Kasumi-1 (cell line): ENCODE measurements at regions not wholly inside any gene's neighbourhood (a gene's known extent, or its start where the extent isn't known, plus 50 kb on each side); places are given as distances from the start of the nearest gene placed in this dataset.
"Not testable (repeated sequence)": the region's sequence is repeated elsewhere in the genome, so short reads cannot be mapped to it uniquely, and the experiment has no call there.

Experiments
- DNase-seq, 2 experiments: peaks; one replicate each; lab custom pipeline; 2025; lab: John Stamatoyannopoulos, UW

DNA sequence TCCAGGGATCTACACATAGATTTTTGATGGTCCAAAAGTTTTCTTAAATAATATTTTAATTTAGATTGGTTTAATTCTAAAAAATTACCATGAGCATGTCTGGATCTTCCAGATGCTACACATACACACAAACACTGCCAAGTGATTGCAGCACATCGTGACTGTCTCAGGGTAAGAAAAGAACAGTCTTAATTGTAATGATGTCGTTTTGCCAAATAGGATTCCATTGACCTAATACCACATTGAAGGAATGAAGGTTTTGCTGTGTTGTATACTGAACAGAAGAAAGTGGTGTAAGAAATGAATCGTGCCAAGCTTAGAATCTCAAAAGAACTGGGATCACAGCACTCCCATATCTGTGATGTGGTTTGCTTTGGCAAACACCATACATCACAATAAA, 633.3 kb upstream of the CAMK1G start:
- no peak for DNase-seq

DNA sequence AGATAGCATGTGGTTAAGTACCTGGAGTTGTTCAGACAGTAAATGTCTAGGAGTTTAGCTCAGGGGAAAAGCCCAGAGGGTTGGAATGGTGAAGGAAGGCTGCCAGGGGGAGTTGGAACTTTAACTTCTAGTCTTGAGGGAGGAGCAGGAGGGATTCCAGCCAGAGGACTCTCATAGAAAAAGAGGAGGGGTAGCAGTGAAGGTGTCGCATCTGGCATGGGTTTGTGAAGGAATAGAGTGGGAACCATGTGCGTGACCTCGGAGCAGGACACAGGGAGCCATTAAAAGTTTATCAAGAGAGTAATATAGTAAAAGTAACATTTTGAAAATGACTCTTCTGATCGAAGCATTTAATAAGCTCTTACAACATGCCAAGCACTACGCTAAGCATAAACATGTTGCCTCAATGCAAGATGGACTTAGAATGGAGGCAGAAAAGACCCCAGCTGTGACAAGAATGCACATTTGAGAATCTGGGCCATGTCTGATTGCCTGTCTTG, 632.4 kb upstream of the CAMK1G start:
- DNase-seq, result no peak

DNA sequence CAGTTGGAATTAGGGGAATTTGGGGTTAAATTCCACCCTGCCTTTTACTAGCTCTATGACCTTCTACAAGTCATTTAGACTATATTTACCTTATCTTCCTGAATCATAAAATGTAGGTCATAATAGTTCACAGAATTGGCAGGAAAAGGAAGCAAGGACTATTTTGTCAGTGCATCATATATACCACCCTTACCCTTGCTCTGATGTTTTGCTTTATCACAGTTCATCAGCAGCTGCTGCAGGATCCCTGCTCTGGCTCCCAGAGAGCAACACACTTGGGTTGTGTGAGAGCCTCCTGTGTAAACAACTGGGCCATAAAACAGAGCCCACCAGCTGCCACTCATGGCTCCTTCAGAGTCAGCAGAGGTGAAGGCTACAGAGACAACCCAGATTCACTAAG, 631.6 kb upstream of the CAMK1G start:
- DNase-seq, result no peak

DNA sequence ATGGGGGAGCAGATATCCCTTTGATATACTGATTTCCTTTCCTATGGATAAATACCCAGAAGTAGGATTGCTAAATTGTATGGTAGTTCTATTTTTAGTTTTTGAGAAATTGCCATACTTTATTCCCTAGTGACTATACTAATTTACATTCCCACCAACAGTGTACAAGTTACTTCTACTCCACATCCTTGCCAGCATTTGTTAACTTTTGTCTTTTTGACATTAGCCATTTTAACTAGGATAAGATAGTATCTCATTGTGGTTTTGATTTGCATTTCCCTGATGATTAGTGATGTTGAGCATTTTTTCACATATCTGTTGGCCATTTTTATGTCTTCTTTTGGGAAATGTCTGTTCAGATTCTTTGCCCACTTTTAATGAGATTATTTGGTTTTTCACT, 620.6 kb upstream of the CAMK1G start:
- no peak for DNase-seq

DNA sequence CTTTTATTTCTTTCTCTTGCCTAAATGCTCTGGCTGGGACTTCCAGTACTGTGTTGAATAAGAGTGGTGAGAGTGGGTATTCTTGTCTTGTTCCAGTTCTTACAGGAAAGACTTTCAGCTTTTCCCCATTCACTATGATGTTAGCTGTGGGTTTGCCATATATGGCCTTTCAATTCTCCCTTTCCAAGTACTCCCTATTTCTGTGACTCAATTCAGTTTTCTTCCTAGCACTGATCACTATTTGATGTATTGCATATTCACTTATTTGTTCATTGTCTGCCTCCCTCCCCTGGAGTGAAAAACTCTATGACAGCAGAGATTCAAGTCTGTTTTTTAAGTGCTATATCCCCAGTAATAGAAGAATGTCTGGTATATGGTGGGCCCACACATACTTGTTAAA, 618.2 kb upstream of the CAMK1G start:
- DNase-seq, result no peak

DNA sequence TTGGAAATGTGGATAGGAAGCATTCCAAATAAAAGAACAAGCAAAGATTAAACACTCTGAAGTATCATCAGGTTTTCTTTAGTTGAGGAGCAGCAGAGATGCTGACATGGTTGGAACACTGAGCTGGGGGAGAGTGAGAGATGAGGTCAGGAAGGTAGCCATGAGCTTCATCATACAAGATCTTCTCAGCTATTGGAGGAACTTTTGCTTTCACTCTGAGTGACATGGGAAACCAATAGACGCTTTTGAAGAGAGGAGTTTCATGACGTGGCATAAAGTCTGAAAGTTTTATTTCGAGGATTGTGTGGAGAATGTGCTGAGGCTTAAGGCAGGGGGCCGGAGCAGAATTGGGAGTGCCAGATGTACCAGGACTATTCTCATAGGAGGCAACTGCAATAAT, 616.2 kb upstream of the CAMK1G start:
- no peak for DNase-seq

DNA sequence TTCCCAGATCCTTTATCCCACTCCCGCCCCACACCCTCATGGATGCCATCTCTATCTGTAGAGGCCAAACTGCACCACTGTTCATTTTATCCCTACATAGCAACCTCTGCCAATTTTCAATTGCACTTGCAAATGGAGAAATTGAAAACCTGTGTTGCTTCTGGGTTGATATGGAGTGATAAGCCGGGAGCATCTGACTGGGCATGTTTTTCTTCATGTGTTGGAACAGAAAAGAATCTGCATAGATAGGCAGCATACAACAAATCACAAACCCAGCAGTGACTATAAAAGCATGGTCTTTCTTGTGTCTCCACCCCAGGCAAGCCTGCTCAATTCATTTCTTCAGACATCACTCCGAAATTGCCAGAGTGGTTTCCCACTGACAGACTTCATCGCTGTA, 608.8 kb upstream of the CAMK1G start:
- DNase-seq, result no peak

DNA sequence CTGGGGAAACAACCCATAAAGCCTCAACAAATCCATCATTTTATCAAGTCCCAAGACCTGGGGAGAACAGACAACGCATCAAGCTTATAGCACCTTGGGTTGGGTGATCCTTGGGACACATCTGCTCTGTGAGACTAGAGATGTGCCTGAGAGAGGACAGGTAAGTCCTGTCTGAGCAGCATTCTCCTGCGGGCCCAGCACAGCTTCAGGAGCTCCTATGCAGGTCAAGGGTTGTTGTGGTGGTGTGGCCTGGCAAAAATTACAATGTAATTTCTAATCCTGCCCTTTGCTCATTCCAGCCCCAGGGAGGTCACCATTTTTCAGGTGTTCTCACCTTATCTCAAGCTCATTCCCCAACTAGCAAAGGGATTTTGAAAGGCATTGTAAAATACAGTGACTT, 608.1 kb upstream of the CAMK1G start:
- DNase-seq, result no peak

DNA sequence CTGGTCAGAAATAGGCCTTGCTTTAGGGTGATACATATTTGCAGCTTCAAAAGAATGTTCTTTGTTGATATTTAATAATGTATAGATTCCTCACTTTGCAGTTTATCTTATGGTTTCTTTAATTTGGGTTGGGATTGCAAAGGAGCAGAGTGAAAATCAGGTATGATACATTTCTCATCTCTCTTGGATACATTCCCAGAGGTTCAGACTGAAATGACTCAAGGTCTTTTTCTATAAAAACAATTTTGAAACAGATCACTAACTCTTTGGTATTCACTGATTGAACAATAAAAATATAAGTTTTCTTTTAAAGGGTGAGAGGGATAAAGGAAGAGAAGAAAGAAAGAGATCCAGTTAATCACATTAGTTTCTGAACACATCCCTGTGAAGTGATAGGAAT, 606.5 kb upstream of the CAMK1G start:
- DNase-seq, result no peak

DNA sequence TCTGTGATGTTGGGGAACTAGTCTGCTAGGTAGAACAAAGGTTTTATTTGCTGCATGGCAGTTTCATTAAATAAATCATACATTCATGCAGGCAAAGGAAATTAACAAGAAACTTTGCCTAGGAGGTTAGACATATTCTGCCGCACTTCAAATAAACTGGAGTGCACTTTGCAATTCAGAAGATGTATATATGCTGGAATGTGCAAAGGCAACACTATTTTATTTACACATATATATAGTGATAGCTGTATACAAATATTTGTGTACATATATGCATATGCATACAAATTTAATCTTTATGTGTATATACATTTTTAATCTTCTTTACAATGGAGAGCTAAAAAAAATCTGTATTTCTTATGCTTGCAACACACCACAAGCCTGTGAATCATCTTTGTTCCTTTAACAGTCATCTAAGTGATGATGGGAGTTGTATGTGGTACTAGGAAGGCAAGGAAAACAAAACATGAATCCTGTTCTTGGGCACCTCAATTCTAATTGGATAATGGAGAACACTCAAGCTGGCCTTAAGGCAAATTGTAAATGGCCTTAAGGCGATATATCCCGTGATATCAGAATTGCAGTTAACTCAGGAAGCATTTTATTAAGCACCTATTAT, 605.8 kb upstream of the CAMK1G start:
- no peak for DNase-seq

DNA sequence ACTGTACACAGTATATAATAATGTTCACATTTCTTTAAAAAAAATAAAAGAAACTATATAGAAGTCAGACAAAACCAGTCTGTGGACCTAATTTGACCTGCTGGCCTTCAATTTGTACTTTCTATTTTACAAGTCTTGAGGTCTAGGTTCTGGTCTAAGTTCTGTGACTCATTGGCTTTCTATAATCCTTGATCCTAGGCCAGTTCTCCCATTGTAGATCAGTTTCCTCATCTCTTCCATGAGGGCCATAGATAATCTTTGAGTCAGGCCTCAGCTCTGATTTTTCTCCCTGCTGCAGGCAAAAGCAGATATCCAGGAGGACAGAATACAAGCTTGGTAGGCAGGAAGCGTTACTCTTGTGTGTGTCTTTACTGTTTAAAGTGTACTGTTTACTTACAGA, 603.7 kb upstream of the CAMK1G start:
- no peak for DNase-seq

DNA sequence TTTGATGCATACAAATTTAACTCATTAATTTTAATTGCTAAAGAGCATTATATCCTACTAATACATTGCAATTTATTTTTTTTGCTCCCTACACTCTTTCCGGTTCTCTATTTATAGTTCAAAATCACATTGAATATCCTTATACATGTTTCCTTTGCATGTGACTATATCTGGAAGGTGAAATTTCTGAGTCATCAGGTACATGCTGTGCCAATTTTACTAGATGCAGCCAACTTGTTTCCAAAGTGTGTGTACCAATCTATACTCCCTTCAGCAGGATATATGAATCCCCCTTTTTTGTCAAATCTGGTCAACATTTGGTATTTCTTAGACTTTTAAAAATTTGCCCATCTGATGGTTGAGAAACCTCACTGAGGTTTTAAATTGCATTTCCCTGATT, 602.9 kb upstream of the CAMK1G start:
- DNase-seq, result no peak

DNA sequence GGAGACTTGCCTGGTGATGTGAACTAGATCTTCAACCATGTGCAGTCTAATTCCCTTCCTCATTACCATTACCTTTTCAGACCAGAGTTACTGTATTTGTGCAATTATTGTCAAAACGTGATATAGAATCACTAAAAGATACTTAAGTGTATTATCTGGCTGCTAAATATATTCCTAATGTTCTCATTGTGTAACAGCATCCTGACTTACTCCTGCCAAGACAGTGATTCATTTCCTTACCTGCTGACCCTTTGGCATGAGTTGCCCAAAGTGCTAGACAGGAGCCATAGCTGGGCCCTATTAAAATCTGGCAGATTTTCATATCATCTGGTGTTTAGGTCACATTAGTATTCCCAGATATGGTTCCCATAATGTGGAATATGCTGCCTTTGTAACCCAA, 598.3 kb upstream of the CAMK1G start:
- no peak for DNase-seq

DNA sequence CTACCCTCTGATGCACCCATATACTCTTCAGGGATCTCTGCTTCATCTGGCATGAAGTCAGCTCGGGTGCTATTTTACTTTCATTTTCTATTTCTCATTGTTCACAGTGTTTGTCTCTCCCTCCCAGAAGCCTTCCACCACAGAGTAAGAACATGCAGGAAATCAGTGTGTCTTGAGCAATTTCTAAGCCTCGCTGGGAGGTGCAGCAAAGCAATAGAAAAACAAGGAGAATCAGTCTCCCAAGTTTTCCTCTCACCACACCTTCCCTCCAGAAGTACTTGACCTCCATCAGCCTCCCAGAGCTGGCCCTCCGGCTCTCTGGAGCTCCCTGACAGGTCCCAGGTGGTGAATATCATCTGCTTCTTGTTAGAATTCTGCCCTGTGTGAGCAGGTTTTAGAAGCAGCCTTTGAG, 594.7 kb upstream of the CAMK1G start:
- peak in 1 of 2 experiments; percentile 15 for DNase-seq

DNA sequence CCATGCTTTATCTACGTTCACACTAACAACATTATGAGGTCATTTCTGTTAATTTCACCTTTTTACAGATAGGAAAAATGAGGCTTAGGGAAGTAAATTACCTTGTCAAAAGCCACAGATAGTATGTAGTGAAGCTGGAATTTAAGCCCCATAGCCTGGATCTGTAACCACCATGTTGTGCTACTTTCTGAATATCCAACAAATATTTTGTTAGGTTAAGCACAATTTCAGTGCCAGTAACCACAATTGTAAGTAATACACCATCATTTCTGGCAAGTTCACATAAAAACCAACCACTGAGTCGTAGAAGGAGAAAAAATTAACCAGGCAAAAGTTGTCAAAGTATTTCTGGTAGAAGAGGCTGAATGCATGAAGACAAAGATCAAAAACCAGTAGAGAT, 593.1 kb upstream of the CAMK1G start:
- no peak for DNase-seq

DNA sequence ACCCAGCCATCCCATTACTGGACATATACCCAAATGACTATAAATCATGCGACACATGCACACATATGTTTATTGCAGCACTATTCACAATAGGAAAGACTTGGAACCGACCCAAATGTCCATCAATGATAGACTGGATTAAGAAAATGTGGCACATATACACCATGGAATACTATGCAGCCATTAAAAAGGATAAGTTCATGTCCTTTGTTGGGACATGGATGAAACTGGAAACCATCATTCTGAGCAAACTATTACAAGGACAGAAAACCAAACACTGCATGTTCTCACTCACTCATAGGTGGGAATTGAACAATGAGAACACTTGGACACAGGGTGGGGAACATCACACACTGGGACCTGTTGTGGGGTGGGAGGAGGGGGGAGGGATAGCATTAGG, 586.5 kb upstream of the CAMK1G start:
- not testable (repeated sequence) for DNase-seq

DNA sequence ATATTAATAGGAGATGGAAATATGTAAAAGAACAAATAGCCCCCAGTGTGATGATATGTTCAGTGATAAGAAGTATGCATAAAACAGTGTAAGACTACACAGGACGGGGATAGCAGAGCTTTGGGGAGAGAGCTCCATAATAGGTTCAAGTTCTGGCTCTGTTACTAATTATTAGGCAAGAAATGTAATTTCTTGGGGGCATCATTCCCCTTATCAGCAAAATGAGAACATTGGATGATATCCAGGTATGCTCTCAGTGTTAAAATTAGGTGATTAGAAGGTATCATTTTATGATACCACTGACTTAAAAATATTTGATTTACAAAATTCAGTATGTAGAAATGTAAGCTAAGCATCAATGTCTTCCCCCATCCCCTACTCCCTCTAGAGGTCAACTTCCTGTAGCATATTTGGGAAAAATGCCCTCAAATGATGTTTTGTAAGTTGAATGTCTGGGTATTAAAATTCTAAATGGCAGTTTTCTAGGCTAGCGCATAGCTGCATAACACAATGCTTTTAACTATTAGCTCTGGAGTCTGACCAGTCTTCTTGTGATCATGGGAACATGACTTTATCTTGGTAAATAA, 585.7 kb upstream of the CAMK1G start:
- DNase-seq, result no peak

DNA sequence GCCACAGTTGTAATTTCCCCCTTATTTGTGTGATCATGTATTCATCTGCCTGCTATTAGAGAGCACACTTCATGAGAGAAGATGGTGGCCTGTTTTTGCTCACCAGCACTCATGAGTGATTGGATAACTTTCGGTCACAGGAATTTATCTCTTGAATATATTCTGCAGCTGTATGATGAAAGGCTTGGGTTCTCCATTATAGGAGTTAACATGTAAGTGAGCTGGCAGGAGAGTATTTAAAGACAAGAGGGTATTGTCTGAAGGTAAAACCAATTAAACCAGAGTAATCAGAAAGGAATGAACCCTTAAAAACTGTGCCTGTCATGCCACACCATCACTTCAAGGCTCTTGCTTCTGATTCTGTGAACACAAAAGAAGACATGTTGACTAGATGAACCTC, 574.9 kb upstream of the CAMK1G start:
- DNase-seq, result no peak

DNA sequence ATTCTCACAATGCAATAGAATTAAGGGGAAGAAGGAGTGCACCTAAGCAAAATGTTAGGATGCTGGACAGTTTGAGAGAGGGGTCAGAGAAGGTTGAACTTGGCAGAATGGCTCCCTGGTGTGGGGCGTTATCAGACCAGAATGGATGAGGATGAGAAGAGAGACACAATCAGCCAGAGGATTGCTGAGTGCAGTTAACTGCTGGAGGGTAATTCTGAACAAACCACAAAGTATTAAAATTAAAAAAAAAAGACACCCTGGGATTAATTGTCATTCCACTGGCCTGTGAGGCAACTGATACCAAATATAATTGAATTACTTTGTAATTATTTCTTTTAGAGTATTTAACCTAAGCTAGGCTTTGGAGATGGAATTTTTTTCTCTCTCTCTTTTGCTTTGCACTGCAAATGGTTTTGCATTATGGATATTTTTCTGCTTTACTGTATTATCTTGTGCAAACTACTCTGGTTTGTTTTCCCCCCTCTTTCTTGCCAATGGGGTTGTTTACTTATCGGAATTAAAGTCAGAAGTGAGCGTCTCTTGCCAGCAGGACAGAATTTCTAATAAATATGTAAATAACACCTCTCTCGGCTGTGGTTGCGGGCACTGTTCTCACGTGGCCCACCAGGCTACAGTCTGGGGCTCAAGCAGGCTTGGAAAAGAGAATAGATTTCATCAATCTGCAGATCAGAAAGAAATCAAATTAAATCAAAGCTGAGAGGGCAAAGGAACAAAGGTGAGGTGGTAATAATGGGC, 572.9 kb upstream of the CAMK1G start:
- no peak for DNase-seq

DNA sequence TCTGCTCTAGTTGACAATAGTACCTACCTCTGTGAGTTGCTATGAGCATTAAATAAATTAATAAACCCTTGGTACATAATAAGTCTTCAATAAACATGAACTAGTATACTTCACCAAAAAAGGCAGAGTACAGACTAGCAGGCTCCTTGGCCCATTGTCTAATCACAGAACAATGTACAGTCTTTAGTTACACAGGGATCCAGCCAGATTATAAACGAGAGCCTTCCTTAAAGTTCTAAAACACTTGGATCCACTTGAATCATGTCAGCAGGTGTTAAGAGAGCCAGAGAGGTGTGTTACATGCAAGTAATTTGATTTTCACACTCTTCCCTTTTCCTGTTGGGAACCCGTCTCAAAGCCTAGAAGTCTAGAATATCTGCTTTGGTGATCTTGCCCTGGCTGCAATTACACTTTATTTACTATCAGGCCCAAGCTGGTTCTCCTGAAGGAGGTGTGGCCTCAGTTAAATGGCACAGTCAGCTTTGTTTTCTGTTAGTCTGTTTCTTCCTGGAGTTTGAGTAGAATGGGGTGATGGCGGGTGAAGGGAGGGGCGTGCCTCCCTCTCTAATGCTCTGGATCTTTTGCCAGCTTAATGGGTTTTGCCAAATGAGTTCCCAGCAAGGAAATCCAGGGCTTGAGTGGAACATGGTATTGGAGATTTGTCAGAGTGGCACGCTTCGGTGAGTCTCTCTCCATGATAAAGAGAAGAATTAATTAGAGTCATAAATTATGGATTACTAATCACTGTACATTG, 570.9 kb upstream of the CAMK1G start:
- no peak for DNase-seq

DNA sequence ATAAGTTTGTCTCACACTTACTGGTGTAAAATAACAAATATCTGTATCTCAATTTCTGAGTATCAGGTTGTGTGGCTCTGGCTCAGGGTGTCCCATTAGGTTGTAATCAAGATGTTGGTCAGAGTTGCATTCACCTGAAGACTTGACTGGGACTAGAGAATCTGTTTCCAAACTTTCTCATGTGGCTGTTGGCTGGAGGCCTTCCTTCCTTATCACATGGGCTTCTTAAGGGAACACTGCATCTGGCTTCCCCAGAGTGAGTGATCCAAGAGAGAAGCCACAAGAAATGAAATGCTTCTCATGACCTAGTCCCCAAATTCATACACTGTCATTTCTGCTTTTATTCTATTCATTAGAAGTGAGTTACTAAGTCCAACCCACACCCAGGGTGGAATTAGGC, 568.4 kb upstream of the CAMK1G start:
- no peak for DNase-seq

DNA sequence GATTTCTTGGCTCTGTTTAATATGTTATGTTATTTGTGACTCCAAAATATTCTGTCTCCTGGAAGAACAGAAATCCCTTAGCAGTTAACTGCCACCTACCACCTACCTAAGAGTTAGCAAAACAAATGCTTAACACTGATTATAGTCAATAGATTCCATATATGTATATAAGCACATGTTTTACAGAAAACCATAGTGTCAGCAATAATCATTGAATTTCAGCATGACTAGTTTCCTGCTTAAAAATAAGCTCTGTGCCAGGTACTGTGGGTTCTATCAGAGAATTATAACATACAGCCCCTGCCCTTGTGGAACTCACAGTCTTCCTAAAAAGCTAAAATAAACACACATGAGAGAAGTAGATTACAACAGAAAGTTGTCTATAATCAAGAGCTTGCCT, 561.9 kb upstream of the CAMK1G start:
- no peak for DNase-seq

DNA sequence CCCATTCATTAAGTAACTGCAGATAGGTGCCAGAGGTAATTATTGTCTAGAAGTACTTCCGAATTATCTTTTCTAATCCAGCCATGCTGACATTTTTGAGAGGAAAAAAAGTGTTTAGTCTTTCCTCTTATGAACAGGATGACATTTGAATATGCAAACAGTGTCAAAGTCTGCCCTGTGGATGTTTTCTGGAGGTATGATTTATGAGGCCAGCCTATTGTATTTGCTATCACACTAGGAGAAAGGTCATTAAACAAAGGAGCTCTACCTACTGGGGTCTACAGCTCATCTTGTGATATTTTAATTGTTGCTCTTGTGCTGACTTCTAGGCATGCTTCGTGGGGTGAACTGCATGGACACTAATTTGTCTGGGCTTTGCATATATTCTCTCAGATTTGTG, 559.7 kb upstream of the CAMK1G start:
- no peak for DNase-seq
